ENCODE measurements at regions not wholly inside any gene's neighbourhood (a gene's known extent, or its start where the extent isn't known, plus 50 kb on each side); places are given as distances from the start of the nearest gene placed in this dataset.

DNA sequence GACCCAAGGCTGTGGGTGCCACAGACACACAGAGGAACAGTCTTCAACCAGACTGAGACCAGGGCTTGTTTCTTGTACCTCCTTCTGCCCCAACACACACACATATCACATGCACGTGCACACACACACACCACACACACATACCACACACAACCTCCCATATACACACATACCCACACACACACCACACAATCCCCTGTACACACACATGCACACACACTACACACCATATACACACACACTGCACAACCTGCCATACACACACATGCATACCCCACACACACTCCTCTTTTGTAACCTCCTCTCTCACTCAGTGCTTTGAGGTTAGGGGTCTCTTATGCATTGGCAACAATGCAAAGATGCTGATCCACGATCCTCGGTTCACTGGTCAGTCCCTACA is 217.0 kb downstream of the AJAP1 start:
- Mint-ChIP-seq H3K4me1 (ENCODE audit: low read depth, unreplicated experiment) (no peaks in the 10 kb centered on the region), H3K9me3 (ENCODE audit: unreplicated experiment) (no peaks in the 10 kb centered on the region), H3K27me3 (ENCODE audit: insufficient read depth, unreplicated experiment) (no peaks in the 10 kb centered on the region), H3K4me3 (ENCODE audit: unreplicated experiment) (no peak overlapping the region), H3K27ac (ENCODE audit: unreplicated experiment) (no peak overlapping the region), H3K36me3 (ENCODE audit: insufficient read depth, unreplicated experiment) (no peaks in the 10 kb centered on the region)
- Histone ChIP-seq H3K9me3 (no peaks in the 10 kb centered on the region), H3K36me3 (ENCODE audit: control insufficient read depth, insufficient read depth, low read length) (no peaks in the 10 kb centered on the region), H3K27me3 (replicated peaks; ENCODE audit: control insufficient read depth, insufficient read depth, low read length) (no peaks in the 10 kb centered on the region), H3K4me1 (no peaks in the 10 kb centered on the region), H3K4me3 (ENCODE audit: low read depth, low read length) (no peak overlapping the region)
- ChIA-PET POLR2A (no interaction called here), CTCF (no interaction called here)
- BruUV-seq (replicated peaks): no TSS peak
- intact Hi-C loops (cut with micrococcal nuclease; ENCODE audit: unreplicated experiment): no loop called here
- TF ChIP-seq, protein P1, sequence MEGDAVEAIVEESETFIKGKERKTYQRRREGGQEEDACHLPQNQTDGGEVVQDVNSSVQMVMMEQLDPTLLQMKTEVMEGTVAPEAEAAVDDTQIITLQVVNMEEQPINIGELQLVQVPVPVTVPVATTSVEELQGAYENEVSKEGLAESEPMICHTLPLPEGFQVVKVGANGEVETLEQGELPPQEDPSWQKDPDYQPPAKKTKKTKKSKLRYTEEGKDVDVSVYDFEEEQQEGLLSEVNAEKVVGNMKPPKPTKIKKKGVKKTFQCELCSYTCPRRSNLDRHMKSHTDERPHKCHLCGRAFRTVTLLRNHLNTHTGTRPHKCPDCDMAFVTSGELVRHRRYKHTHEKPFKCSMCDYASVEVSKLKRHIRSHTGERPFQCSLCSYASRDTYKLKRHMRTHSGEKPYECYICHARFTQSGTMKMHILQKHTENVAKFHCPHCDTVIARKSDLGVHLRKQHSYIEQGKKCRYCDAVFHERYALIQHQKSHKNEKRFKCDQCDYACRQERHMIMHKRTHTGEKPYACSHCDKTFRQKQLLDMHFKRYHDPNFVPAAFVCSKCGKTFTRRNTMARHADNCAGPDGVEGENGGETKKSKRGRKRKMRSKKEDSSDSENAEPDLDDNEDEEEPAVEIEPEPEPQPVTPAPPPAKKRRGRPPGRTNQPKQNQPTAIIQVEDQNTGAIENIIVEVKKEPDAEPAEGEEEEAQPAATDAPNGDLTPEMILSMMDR (IDR thresholded peaks at IDR 0.05; ENCODE audit: insufficient read depth in 1 of 2, low read depth in 1 of 2, low read length in 1 of 2, severe bottlenecking in 1 of 2, unreplicated experiment in 1 of 2): no peak
- DNase-seq: no peak

DNA sequence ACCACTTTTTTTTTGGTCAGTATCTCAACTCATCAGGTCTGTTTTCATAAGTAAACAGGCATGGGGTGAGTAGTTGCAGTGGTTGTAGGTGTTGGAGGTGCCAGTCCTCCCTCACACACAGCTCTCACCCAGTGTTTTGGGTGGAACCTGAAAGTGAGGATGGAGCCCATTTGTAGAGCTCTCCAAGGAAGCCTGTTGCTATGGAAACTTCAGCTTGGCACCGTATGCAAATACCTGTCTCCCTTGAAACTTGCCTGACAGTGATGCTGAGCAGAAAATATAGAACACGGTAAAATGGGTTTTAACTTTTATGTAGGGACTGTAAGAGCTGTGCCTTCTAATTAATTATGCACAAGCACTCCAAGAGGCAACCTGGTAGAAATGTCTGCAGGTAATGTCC is 214.1 kb downstream of the AJAP1 start:
- no peaks in the 10 kb centered on the region for H3K4me1 ChIP-seq
- no peak overlapping the region for H3K4me3 ChIP-seq (ENCODE audit: low read depth, low read length)
- no peaks in the 10 kb centered on the region for H3K36me3 ChIP-seq (ENCODE audit: control insufficient read depth, insufficient read depth, low read length)
- H3K4me3 Mint-ChIP-seq (ENCODE audit: unreplicated experiment): no peak overlapping the region
- no peaks in the 10 kb centered on the region for H3K27me3 Mint-ChIP-seq (ENCODE audit: insufficient read depth, unreplicated experiment)
- DNase-seq: no peak
- ChIA-PET CTCF (no interaction called here), POLR2A (no interaction called here)
- TF ChIP-seq, protein P1 (IDR thresholded peaks at IDR 0.05; ENCODE audit: insufficient read depth in 1 of 2, low read depth in 1 of 2, low read length in 1 of 2, severe bottlenecking in 1 of 2, unreplicated experiment in 1 of 2): no peak
- H3K9me3 Mint-ChIP-seq (ENCODE audit: unreplicated experiment): no peaks in the 10 kb centered on the region
- H3K27me3 ChIP-seq (replicated peaks; ENCODE audit: control insufficient read depth, insufficient read depth, low read length): no peaks in the 10 kb centered on the region
- no peaks in the 10 kb centered on the region for H3K9me3 ChIP-seq
- H3K27ac Mint-ChIP-seq (ENCODE audit: unreplicated experiment): no peak overlapping the region
- H3K4me1 Mint-ChIP-seq (ENCODE audit: low read depth, unreplicated experiment): no peaks in the 10 kb centered on the region
- H3K36me3 Mint-ChIP-seq (ENCODE audit: insufficient read depth, unreplicated experiment): no peaks in the 10 kb centered on the region
- BruUV-seq (replicated peaks): no TSS peak
- intact Hi-C loops (cut with micrococcal nuclease; ENCODE audit: unreplicated experiment): no loop called here

DNA sequence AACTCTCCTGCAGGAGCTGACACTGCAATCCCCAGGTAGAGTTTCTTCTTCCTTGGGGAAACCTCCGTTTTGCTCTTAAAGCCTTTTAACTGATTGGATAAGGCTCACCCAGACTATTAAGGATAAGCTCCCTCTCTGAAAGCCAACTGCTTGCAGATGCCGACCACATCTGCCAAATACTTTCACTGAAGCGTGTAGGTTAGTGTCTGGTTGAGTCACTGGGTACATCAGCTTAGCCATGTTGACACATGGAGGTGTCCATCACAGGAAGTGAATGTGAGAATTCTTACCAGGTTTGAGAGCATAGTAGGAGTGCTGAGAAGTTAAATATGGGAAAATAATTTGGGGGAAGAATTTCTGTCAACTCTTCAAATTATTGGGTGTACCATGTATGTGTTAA is 202.0 kb downstream of the AJAP1 start:
- H3K4me3 Mint-ChIP-seq (ENCODE audit: unreplicated experiment): no peak overlapping the region
- intact Hi-C loops (cut with micrococcal nuclease; ENCODE audit: unreplicated experiment): no loop called here
- no peaks in the 10 kb centered on the region for H3K9me3 Mint-ChIP-seq (ENCODE audit: unreplicated experiment)
- no peaks in the 10 kb centered on the region for H3K36me3 Mint-ChIP-seq (ENCODE audit: insufficient read depth, unreplicated experiment)
- no peak overlapping the region for H3K4me3 ChIP-seq (ENCODE audit: low read depth, low read length)
- no peaks in the 10 kb centered on the region for H3K36me3 ChIP-seq (ENCODE audit: control insufficient read depth, insufficient read depth, low read length)
- TF ChIP-seq, protein P1 (IDR thresholded peaks at IDR 0.05; ENCODE audit: insufficient read depth in 1 of 2, low read depth in 1 of 2, low read length in 1 of 2, severe bottlenecking in 1 of 2, unreplicated experiment in 1 of 2): no peak
- ChIA-PET POLR2A (no interaction called here), CTCF (no interaction called here)
- no TSS peak for BruUV-seq (replicated peaks)
- no peak for DNase-seq
- H3K27me3 ChIP-seq (replicated peaks; ENCODE audit: control insufficient read depth, insufficient read depth, low read length): no peaks in the 10 kb centered on the region
- no peak overlapping the region for H3K27ac Mint-ChIP-seq (ENCODE audit: unreplicated experiment)
- H3K4me1 Mint-ChIP-seq (ENCODE audit: low read depth, unreplicated experiment): no peaks in the 10 kb centered on the region
- H3K9me3 ChIP-seq: no peaks in the 10 kb centered on the region
- no peaks in the 10 kb centered on the region for H3K27me3 Mint-ChIP-seq (ENCODE audit: insufficient read depth, unreplicated experiment)
- H3K4me1 ChIP-seq: no peaks in the 10 kb centered on the region

Data from Caco-2 (cell line).